ENCODE measurements at regions not wholly inside any gene's neighbourhood (a gene's known extent, or its start where the extent isn't known, plus 50 kb on each side); places are given as distances from the start of the nearest gene placed in this dataset.
"Not testable (repeated sequence)": the region's sequence is repeated elsewhere in the genome, so short reads cannot be mapped to it uniquely, and the experiment has no call there.

GRCh38 chr9:106104887-106105286 is 410.5 kb downstream of the TMEM38B start:
- Histone ChIP-seq H3K4me3 (ENCODE audit: insufficient read length, low read depth) (no peak overlapping the region), H3K36me3 (ENCODE audit: insufficient read depth, insufficient read length, low read length) (no peaks in the 10 kb centered on the region), H3K9me3 (ENCODE audit: insufficient read depth, low read length) (no peaks in the 10 kb centered on the region), H3K9ac (ENCODE audit: insufficient read length, low read depth) (no peak overlapping the region), H3K27me3 (ENCODE audit: insufficient read depth, insufficient read length) (no peaks in the 10 kb centered on the region), H3K4me1 (ENCODE audit: insufficient read depth, insufficient read length) (no peaks in the 10 kb centered on the region)
- TF ChIP-seq ZNF274 (IDR thresholded peaks at IDR 0.05; ENCODE audit: low read depth, low read length) (no peak), YY1 (IDR thresholded peaks at IDR 0.05; ENCODE audit: insufficient read depth, insufficient read length) (no peak), SUZ12 (IDR thresholded peaks at IDR 0.05; ENCODE audit: extremely low read depth, insufficient read depth, insufficient read length) (no peak)
- DNase-seq (ENCODE audit: low read depth, low spot score), result no peak

- H3K36me3 ChIP-seq (ENCODE audit: insufficient read depth, insufficient read length, low read length), result no peaks in the 10 kb centered on the region
- no peaks in the 10 kb centered on the region for H3K4me1 ChIP-seq (ENCODE audit: insufficient read depth, insufficient read length)
- no peak for DNase-seq (ENCODE audit: low read depth, low spot score)
- H3K4me3 ChIP-seq (ENCODE audit: insufficient read length, low read depth), result no peak overlapping the region
- no peaks in the 10 kb centered on the region for H3K27me3 ChIP-seq (ENCODE audit: insufficient read depth, insufficient read length)
- H3K9ac ChIP-seq (ENCODE audit: insufficient read length, low read depth), result no peak overlapping the region
- no peak for TF ChIP-seq YY1 (IDR thresholded peaks at IDR 0.05; ENCODE audit: insufficient read depth, insufficient read length)
- TF ChIP-seq ZNF274 (IDR thresholded peaks at IDR 0.05; ENCODE audit: low read depth, low read length), result no peak
- no peak for TF ChIP-seq SUZ12 (IDR thresholded peaks at IDR 0.05; ENCODE audit: extremely low read depth, insufficient read depth, insufficient read length)
- H3K9me3 ChIP-seq (ENCODE audit: insufficient read depth, low read length), result no peaks in the 10 kb centered on the region
These were observed 412.1 kb downstream of the TMEM38B start for GRCh38 chr9:106106396-106106795.

- no peak for DNase-seq (ENCODE audit: low read depth, low spot score)
- no peak for TF ChIP-seq SUZ12 (IDR thresholded peaks at IDR 0.05; ENCODE audit: extremely low read depth, insufficient read depth, insufficient read length)
- TF ChIP-seq ZNF274 (IDR thresholded peaks at IDR 0.05; ENCODE audit: low read depth, low read length), result no peak
- H3K9me3 ChIP-seq (ENCODE audit: insufficient read depth, low read length), result no peaks in the 10 kb centered on the region
These were observed 413.4 kb downstream of the TMEM38B start for GRCh38 chr9:106107716-106108115.

GRCh38 chr9:106109706-106110105 is 415.4 kb downstream of the TMEM38B start:
- H3K9me3 ChIP-seq (ENCODE audit: insufficient read depth, low read length); DNase-seq (ENCODE audit: low read depth, low spot score); H3K36me3 ChIP-seq (ENCODE audit: insufficient read depth, insufficient read length, low read length); H3K4me3 ChIP-seq (ENCODE audit: insufficient read length, low read depth); H3K4me1 ChIP-seq (ENCODE audit: insufficient read depth, insufficient read length); H3K27me3 ChIP-seq (ENCODE audit: insufficient read depth, insufficient read length); H3K9ac ChIP-seq (ENCODE audit: insufficient read length, low read depth): not testable (repeated sequence)

More at GRCh38 chr9:106107716-106108115, 413.4 kb downstream of the TMEM38B start:
- Histone ChIP-seq H3K27me3 (ENCODE audit: insufficient read depth, insufficient read length) (no peaks in the 10 kb centered on the region), H3K4me1 (ENCODE audit: insufficient read depth, insufficient read length) (no peaks in the 10 kb centered on the region), H3K9ac (ENCODE audit: insufficient read length, low read depth) (no peak overlapping the region), H3K36me3 (ENCODE audit: insufficient read depth, insufficient read length, low read length) (no peaks in the 10 kb centered on the region), H3K4me3 (ENCODE audit: insufficient read length, low read depth) (no peak overlapping the region)

GRCh38 chr9:106110483-106110882 is 416.1 kb downstream of the TMEM38B start:
- Histone ChIP-seq H3K9me3 (ENCODE audit: insufficient read depth, low read length) (no peaks in the 10 kb centered on the region), H3K36me3 (ENCODE audit: insufficient read depth, insufficient read length, low read length) (no peaks in the 10 kb centered on the region), H3K4me3 (ENCODE audit: insufficient read length, low read depth) (no peak overlapping the region), H3K4me1 (ENCODE audit: insufficient read depth, insufficient read length) (no peaks in the 10 kb centered on the region), H3K9ac (ENCODE audit: insufficient read length, low read depth) (no peak overlapping the region), H3K27me3 (ENCODE audit: insufficient read depth, insufficient read length) (no peaks in the 10 kb centered on the region)
- no peak for TF ChIP-seq YY1 (IDR thresholded peaks at IDR 0.05; ENCODE audit: insufficient read depth, insufficient read length)
- TF ChIP-seq SUZ12 (IDR thresholded peaks at IDR 0.05; ENCODE audit: extremely low read depth, insufficient read depth, insufficient read length), result no peak
- TF ChIP-seq ZNF274 (IDR thresholded peaks at IDR 0.05; ENCODE audit: low read depth, low read length), result no peak
- no peak for DNase-seq (ENCODE audit: low read depth, low spot score)

GRCh38 chr9:106111039-106111730 is 416.8 kb downstream of the TMEM38B start:
- Histone ChIP-seq H3K27me3 (ENCODE audit: insufficient read depth, insufficient read length) (no peaks in the 10 kb centered on the region), H3K4me1 (ENCODE audit: insufficient read depth, insufficient read length) (no peaks in the 10 kb centered on the region), H3K9ac (ENCODE audit: insufficient read length, low read depth) (no peak overlapping the region), H3K4me3 (ENCODE audit: insufficient read length, low read depth) (no peak overlapping the region), H3K36me3 (ENCODE audit: insufficient read depth, insufficient read length, low read length) (no peaks in the 10 kb centered on the region), H3K9me3 (ENCODE audit: insufficient read depth, low read length) (no peaks in the 10 kb centered on the region)
- TF ChIP-seq ZNF274 (IDR thresholded peaks at IDR 0.05; ENCODE audit: low read depth, low read length) (no peak), YY1 (IDR thresholded peaks at IDR 0.05; ENCODE audit: insufficient read depth, insufficient read length) (no peak), SUZ12 (IDR thresholded peaks at IDR 0.05; ENCODE audit: extremely low read depth, insufficient read depth, insufficient read length) (no peak)
- no peak for DNase-seq (ENCODE audit: low read depth, low spot score)

GRCh38 chr9:106112935-106113334 is 418.6 kb downstream of the TMEM38B start:
- TF ChIP-seq SUZ12 (IDR thresholded peaks at IDR 0.05; ENCODE audit: extremely low read depth, insufficient read depth, insufficient read length) (no peak), ZNF274 (IDR thresholded peaks at IDR 0.05; ENCODE audit: low read depth, low read length) (no peak), YY1 (IDR thresholded peaks at IDR 0.05; ENCODE audit: insufficient read depth, insufficient read length) (no peak)
- no peak overlapping the region for H3K4me3 ChIP-seq (ENCODE audit: insufficient read length, low read depth)
- no peak for DNase-seq (ENCODE audit: low read depth, low spot score)
- H3K4me1 ChIP-seq (ENCODE audit: insufficient read depth, insufficient read length), result no peaks in the 10 kb centered on the region
- no peak overlapping the region for H3K9ac ChIP-seq (ENCODE audit: insufficient read length, low read depth)
- no peaks in the 10 kb centered on the region for H3K27me3 ChIP-seq (ENCODE audit: insufficient read depth, insufficient read length)
- no peaks in the 10 kb centered on the region for H3K36me3 ChIP-seq (ENCODE audit: insufficient read depth, insufficient read length, low read length)
- no peaks in the 10 kb centered on the region for H3K9me3 ChIP-seq (ENCODE audit: insufficient read depth, low read length)
